Progenitor cell of endocrine pancreas (in vitro differentiated cells): ENCODE measurements at regions not wholly inside any gene's neighbourhood (a gene's known extent, or its start where the extent isn't known, plus 50 kb on each side); places are given as distances from the start of the nearest gene placed in this dataset.
"Not testable (repeated sequence)": the region's sequence is repeated elsewhere in the genome, so short reads cannot be mapped to it uniquely, and the experiment has no call there.

Experiments used
- DNase-seq: peaks from one replicate; pipeline ENCODE4 v3.0.0; 2021; ENCODE audit warnings: low spot score; ENCODE audit not compliant: unreplicated experiment
- H3K27ac Mint-ChIP-seq: 2 replicates; pipeline ENCODE4 v1.8.0; 2021; ENCODE audit warnings: mild to moderate bottlenecking, moderate library complexity, mixed read lengths
- H3K27me3 Mint-ChIP-seq: 2 replicates; pipeline ENCODE4 v1.8.0; 2021; ENCODE audit warnings: mixed read lengths
- H3K36me3 Mint-ChIP-seq: 2 replicates; pipeline ENCODE4 v1.8.0; 2022; ENCODE audit warnings: mixed read lengths; ENCODE audit not compliant: insufficient read depth
- H3K4me1 Mint-ChIP-seq: 2 replicates; pipeline ENCODE4 v1.8.0; 2021; ENCODE audit warnings: low read depth, mixed read lengths
- H3K4me3 Mint-ChIP-seq: 2 replicates; pipeline ENCODE4 v1.8.0; 2021; ENCODE audit warnings: low read depth, mild to moderate bottlenecking, moderate library complexity, mixed read lengths
- H3K9me3 Mint-ChIP-seq: 2 replicates; pipeline ENCODE4 v1.8.0; 2021; ENCODE audit warnings: low read depth, mixed read lengths
- CTCF ChIP-seq: fragments of 200-600 bp; sonication (generic); IDR thresholded peaks from one replicate; pipeline ENCODE4 v1.5.0; 2021; ENCODE audit warnings: antibody characterized with exemption, mild to moderate bottlenecking; ENCODE audit not compliant: unreplicated experiment

- TF ChIP-seq CTCF = no peak
- H3K4me1 Mint-ChIP-seq = peaks cover 4% of the 10 kb centered on the region
- H3K27ac Mint-ChIP-seq = no peak overlapping the region
- H3K27me3 Mint-ChIP-seq = peaks cover 3% of the 10 kb centered on the region
- H3K4me3 Mint-ChIP-seq = no peak overlapping the region
- H3K9me3 Mint-ChIP-seq = peaks cover 9% of the 10 kb centered on the region
- H3K36me3 Mint-ChIP-seq = no peaks in the 10 kb centered on the region
- no peak for DNase-seq
Measured at GRCh38 chr7:41437257-41438196, 265.4 kb downstream of the INHBA start.

GRCh38 chr7:41436139-41436538, 266.8 kb downstream of the INHBA start:
- H3K4me1 Mint-ChIP-seq = peaks cover 4% of the 10 kb centered on the region
- H3K36me3 Mint-ChIP-seq = no peaks in the 10 kb centered on the region
- H3K27me3 Mint-ChIP-seq = peaks cover 3% of the 10 kb centered on the region
- no peak for TF ChIP-seq CTCF
- no peak overlapping the region for H3K27ac Mint-ChIP-seq
- peaks cover 9% of the 10 kb centered on the region for H3K9me3 Mint-ChIP-seq
- no peak overlapping the region for H3K4me3 Mint-ChIP-seq
- no peak for DNase-seq

- not testable (repeated sequence) for H3K4me3 Mint-ChIP-seq, H3K36me3 Mint-ChIP-seq, DNase-seq, H3K4me1 Mint-ChIP-seq, H3K9me3 Mint-ChIP-seq, H3K27ac Mint-ChIP-seq, H3K27me3 Mint-ChIP-seq
Measured at GRCh38 chr7:41435020-41435419, 267.9 kb downstream of the INHBA start.

GRCh38 chr7:41431671-41432070, 271.2 kb downstream of the INHBA start:
- H3K27me3 Mint-ChIP-seq = peaks cover 5% of the 10 kb centered on the region
- no peak overlapping the region for H3K4me3 Mint-ChIP-seq
- TF ChIP-seq CTCF = no peak
- H3K27ac Mint-ChIP-seq = no peak overlapping the region
- no peaks in the 10 kb centered on the region for H3K4me1 Mint-ChIP-seq
- H3K36me3 Mint-ChIP-seq = no peaks in the 10 kb centered on the region
- H3K9me3 Mint-ChIP-seq = peaks cover 9% of the 10 kb centered on the region
- DNase-seq = no peak

GRCh38 chr7:41428381-41428780, 274.5 kb downstream of the INHBA start:
- no peaks in the 10 kb centered on the region for H3K9me3 Mint-ChIP-seq
- no peak overlapping the region for H3K27ac Mint-ChIP-seq
- DNase-seq = no peak
- no peak overlapping the region for H3K4me3 Mint-ChIP-seq
- H3K4me1 Mint-ChIP-seq = no peaks in the 10 kb centered on the region
- no peak for TF ChIP-seq CTCF
- H3K27me3 Mint-ChIP-seq = peaks cover 5% of the 10 kb centered on the region
- no peaks in the 10 kb centered on the region for H3K36me3 Mint-ChIP-seq

- no peak for TF ChIP-seq CTCF
- no peaks in the 10 kb centered on the region for H3K4me1 Mint-ChIP-seq
- DNase-seq = no peak
- no peaks in the 10 kb centered on the region for H3K36me3 Mint-ChIP-seq
- peaks cover 5% of the 10 kb centered on the region for H3K27me3 Mint-ChIP-seq
- H3K9me3 Mint-ChIP-seq = no peaks in the 10 kb centered on the region
- H3K4me3 Mint-ChIP-seq = no peak overlapping the region
- no peak overlapping the region for H3K27ac Mint-ChIP-seq
Measured at GRCh38 chr7:41425926-41426325, 277.0 kb downstream of the INHBA start.
